GM23338 (cell line): ENCODE measurements at regions not wholly inside any gene's neighbourhood (a gene's known extent, or its start where the extent isn't known, plus 50 kb on each side); places are given as distances from the start of the nearest gene placed in this dataset.

ENCODE experiments used
- ATAC-seq: fragments of 200-7000 bp; cut with Tn5 transposase; 3 replicates; pipeline ENCODE4 v1.9.1; 2020
- DNase-seq: peaks from one replicate; pipeline ENCODE4 v3.0.0-alpha.2; 2015; ENCODE audit warnings: low spot score
- H2AFZ ChIP-seq: fragments of 200-600 bp; sonication (generic); 2 replicates; pipeline ENCODE4 v1.8.0; 2016; ENCODE audit warnings: antibody characterized with exemption, mild to moderate bottlenecking, moderate library complexity
- H3F3A ChIP-seq: fragments of 200-600 bp; sonication (generic); replicated peaks from 2 replicates; pipeline ENCODE4 v1.8.0; 2017; ENCODE audit warnings: antibody characterized with exemption, mixed run types, low read depth
- H3K27ac ChIP-seq: fragments of 200-600 bp; sonication (generic); 2 replicates; pipeline ENCODE4 v1.6.1; 2016; ENCODE audit warnings: low read depth
- H3K27me3 ChIP-seq: fragments of 200-600 bp; sonication (generic); 2 replicates; pipeline ENCODE4 v1.8.0; 2016; ENCODE audit warnings: mild to moderate bottlenecking, mixed run types, moderate library complexity; ENCODE audit not compliant: insufficient read depth
- H3K36me3 ChIP-seq: fragments of 200-600 bp; sonication (generic); 2 replicates; pipeline ENCODE4 v1.8.0; 2016; ENCODE audit warnings: mild to moderate bottlenecking; ENCODE audit not compliant: insufficient read depth
- H3K4me1 ChIP-seq: fragments of 200-600 bp; sonication (generic); 2 replicates; pipeline ENCODE4 v1.8.0; 2016; ENCODE audit warnings: mild to moderate bottlenecking, moderate library complexity; ENCODE audit not compliant: insufficient read depth
- H3K4me2 ChIP-seq: fragments of 200-600 bp; sonication (generic); 2 replicates; pipeline ENCODE4 v1.7.1; 2017; ENCODE audit warnings: mixed run types
- H3K4me3 ChIP-seq: fragments of 200-600 bp; sonication (generic); 2 replicates; pipeline ENCODE4 v1.6.1; 2016; ENCODE audit warnings: mixed run types
- H3K79me2 ChIP-seq: fragments of 200-600 bp; sonication (generic); replicated peaks from 2 replicates; pipeline ENCODE4 v1.8.0; 2017; ENCODE audit warnings: mild to moderate bottlenecking; ENCODE audit not compliant: insufficient read depth
- H3K9me2 ChIP-seq: fragments of 200-600 bp; sonication (generic); 2 replicates; pipeline ENCODE4 v1.8.0; 2017; ENCODE audit not compliant: insufficient read depth
- H4K20me1 ChIP-seq: fragments of 200-600 bp; sonication (generic); replicated peaks from 2 replicates; pipeline ENCODE4 v1.8.0; 2017; ENCODE audit warnings: mild to moderate bottlenecking; ENCODE audit not compliant: insufficient read depth
- H3K27ac Mint-ChIP-seq: 2 replicates; pipeline ENCODE4 v1.8.0; 2020; ENCODE audit warnings: inconsistent platforms, mild to moderate bottlenecking, moderate library complexity, mixed read lengths
- H3K27me3 Mint-ChIP-seq: 3 replicates; pipeline ENCODE4 v1.8.0; 2022; ENCODE audit warnings: low read depth, mild to moderate bottlenecking, moderate library complexity, mixed read lengths, inconsistent platforms; ENCODE audit not compliant: insufficient read depth, poor library complexity
- H3K36me3 Mint-ChIP-seq: 3 replicates; pipeline ENCODE4 v1.8.0; 2021; ENCODE audit warnings: low read depth, mild to moderate bottlenecking, inconsistent platforms, moderate library complexity, mixed read lengths
- H3K4me1 Mint-ChIP-seq: 3 replicates; pipeline ENCODE4 v1.8.0; 2020; ENCODE audit warnings: mild to moderate bottlenecking, inconsistent platforms, mixed read lengths
- H3K4me3 Mint-ChIP-seq: 3 replicates; pipeline ENCODE4 v1.8.0; 2021; ENCODE audit warnings: moderate library complexity, mild to moderate bottlenecking, inconsistent platforms, mixed read lengths
- H3K9me3 Mint-ChIP-seq: 3 replicates; pipeline ENCODE4 v1.8.0; 2020; ENCODE audit warnings: moderate library complexity, mild to moderate bottlenecking, inconsistent platforms, mixed read lengths
- CREB1 ChIP-seq: fragments of 250-450 bp; sonication (Bioruptor Pico); IDR thresholded peaks from 2 replicates; pipeline ENCODE4 v1.5.0; 2020; ENCODE audit warnings: low read depth, mild to moderate bottlenecking, moderate library complexity
- EZH2 ChIP-seq: fragments of 200-600 bp; sonication (generic); IDR thresholded peaks from one replicate; pipeline ENCODE4 v1.8.0; 2017; ENCODE audit warnings: antibody characterized with exemption, mild to moderate bottlenecking, low read depth; ENCODE audit not compliant: unreplicated experiment
- EZH2phosphoT487 ChIP-seq: fragments of 200-600 bp; sonication (generic); IDR thresholded peaks from one replicate; pipeline ENCODE4 v1.8.1; 2018; ENCODE audit warnings: antibody characterized with exemption; ENCODE audit not compliant: unreplicated experiment
- JUNB ChIP-seq: IDR thresholded peaks from one replicate; pipeline ENCODE4 v1.6.1; 2016; ENCODE audit warnings: antibody characterized with exemption; ENCODE audit not compliant: unreplicated experiment
- NANOG ChIP-seq: IDR thresholded peaks from 2 replicates; pipeline ENCODE4 v1.6.1; 2016; ENCODE audit warnings: antibody characterized with exemption, borderline replicate concordance
- POLR2AphosphoS5 ChIP-seq: IDR thresholded peaks from 2 replicates; pipeline ENCODE4 v1.6.1; 2016; ENCODE audit warnings: antibody characterized with exemption, low read depth
- ZNF114 ChIP-seq: fragments of 250-450 bp; sonication (Bioruptor Pico); IDR thresholded peaks from 2 replicates; pipeline ENCODE4 v1.5.0; 2020; ENCODE audit warnings: mild to moderate bottlenecking, moderate library complexity
- ZNF331 ChIP-seq: fragments of 250-450 bp; sonication (Bioruptor Pico); IDR thresholded peaks from 2 replicates; pipeline ENCODE4 v1.5.0; 2020; ENCODE audit warnings: low read depth, mild to moderate bottlenecking, moderate library complexity
- TF ChIP-seq, protein P1 (sequence below): IDR thresholded peaks from one replicate; pipeline ENCODE4 v1.6.1; 2018; ENCODE audit warnings: antibody characterized with exemption; ENCODE audit not compliant: unreplicated experiment
- TF ChIP-seq, protein P2 (sequence below), 2 experiments: fragments of 200-600 bp in 1 of 2; sonication (generic) in 1 of 2; conservative IDR thresholded peaks; 2 replicates each; pipeline versions ENCODE4 v1.5.1 to v1.6.1; 2016 to 2017; ENCODE audit warnings: antibody characterized with exemption in 2 of 2, low read depth in 2 of 2, mild to moderate bottlenecking in 2 of 2, moderate library complexity in 1 of 2
- TF ChIP-seq, protein P3 (sequence below): fragments of 250-450 bp; sonication (Bioruptor Pico); IDR thresholded peaks from 2 replicates; pipeline ENCODE4 v1.5.0; 2020; ENCODE audit warnings: mild to moderate bottlenecking, moderate library complexity

DNA sequence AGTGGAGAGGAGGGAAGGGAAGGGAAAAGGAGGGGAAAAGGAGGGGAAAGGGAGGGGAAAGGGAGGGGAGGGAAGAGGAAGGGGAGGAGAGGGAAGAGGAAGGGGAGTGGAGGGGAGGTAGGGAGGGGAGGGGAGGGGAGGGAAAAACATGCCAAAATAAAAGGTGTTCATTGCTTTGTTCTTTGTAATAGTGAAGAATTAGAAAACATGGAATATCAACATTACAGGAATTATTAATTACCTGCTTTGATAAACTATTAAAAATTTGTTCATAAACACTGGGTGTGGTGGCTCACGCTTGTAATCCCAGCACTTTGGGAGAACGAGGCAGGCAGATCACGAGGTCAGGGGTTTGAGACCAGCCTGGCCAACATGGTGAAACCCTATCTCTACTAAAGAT is 579.2 kb downstream of the MED13L start:
- DNase-seq: no peak
- no peak overlapping the region for H3K4me3 ChIP-seq
- H3K4me2 ChIP-seq: no peak overlapping the region
- Mint-ChIP-seq H3K27me3 (no peaks in the 10 kb centered on the region), H3K4me1 (no peaks in the 10 kb centered on the region; the same call in 2 of the 3 replicates), H3K36me3 (no peaks in the 10 kb centered on the region), H3K9me3 (no peaks in the 10 kb centered on the region), H3K4me3 (no peak overlapping the region), H3K27ac (no peak overlapping the region)
- TF ChIP-seq JUNB (no peak), EZH2 (no peak), EZH2phosphoT487 (no peak), ZNF331 (CRISPR knock-in tag) (no peak), ZNF114 (CRISPR knock-in tag) (no peak), NANOG (no peak), POLR2AphosphoS5 (no peak), CREB1 (CRISPR knock-in tag) (no peak)
- TF ChIP-seq, protein P1, sequence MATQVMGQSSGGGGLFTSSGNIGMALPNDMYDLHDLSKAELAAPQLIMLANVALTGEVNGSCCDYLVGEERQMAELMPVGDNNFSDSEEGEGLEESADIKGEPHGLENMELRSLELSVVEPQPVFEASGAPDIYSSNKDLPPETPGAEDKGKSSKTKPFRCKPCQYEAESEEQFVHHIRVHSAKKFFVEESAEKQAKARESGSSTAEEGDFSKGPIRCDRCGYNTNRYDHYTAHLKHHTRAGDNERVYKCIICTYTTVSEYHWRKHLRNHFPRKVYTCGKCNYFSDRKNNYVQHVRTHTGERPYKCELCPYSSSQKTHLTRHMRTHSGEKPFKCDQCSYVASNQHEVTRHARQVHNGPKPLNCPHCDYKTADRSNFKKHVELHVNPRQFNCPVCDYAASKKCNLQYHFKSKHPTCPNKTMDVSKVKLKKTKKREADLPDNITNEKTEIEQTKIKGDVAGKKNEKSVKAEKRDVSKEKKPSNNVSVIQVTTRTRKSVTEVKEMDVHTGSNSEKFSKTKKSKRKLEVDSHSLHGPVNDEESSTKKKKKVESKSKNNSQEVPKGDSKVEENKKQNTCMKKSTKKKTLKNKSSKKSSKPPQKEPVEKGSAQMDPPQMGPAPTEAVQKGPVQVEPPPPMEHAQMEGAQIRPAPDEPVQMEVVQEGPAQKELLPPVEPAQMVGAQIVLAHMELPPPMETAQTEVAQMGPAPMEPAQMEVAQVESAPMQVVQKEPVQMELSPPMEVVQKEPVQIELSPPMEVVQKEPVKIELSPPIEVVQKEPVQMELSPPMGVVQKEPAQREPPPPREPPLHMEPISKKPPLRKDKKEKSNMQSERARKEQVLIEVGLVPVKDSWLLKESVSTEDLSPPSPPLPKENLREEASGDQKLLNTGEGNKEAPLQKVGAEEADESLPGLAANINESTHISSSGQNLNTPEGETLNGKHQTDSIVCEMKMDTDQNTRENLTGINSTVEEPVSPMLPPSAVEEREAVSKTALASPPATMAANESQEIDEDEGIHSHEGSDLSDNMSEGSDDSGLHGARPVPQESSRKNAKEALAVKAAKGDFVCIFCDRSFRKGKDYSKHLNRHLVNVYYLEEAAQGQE: no peak
- TF ChIP-seq, protein P2, sequence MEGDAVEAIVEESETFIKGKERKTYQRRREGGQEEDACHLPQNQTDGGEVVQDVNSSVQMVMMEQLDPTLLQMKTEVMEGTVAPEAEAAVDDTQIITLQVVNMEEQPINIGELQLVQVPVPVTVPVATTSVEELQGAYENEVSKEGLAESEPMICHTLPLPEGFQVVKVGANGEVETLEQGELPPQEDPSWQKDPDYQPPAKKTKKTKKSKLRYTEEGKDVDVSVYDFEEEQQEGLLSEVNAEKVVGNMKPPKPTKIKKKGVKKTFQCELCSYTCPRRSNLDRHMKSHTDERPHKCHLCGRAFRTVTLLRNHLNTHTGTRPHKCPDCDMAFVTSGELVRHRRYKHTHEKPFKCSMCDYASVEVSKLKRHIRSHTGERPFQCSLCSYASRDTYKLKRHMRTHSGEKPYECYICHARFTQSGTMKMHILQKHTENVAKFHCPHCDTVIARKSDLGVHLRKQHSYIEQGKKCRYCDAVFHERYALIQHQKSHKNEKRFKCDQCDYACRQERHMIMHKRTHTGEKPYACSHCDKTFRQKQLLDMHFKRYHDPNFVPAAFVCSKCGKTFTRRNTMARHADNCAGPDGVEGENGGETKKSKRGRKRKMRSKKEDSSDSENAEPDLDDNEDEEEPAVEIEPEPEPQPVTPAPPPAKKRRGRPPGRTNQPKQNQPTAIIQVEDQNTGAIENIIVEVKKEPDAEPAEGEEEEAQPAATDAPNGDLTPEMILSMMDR (conservative IDR thresholded peaks at IDR 0.05; ENCODE audit: low read depth in 2 of 2): no peak
- TF ChIP-seq, protein P3, sequence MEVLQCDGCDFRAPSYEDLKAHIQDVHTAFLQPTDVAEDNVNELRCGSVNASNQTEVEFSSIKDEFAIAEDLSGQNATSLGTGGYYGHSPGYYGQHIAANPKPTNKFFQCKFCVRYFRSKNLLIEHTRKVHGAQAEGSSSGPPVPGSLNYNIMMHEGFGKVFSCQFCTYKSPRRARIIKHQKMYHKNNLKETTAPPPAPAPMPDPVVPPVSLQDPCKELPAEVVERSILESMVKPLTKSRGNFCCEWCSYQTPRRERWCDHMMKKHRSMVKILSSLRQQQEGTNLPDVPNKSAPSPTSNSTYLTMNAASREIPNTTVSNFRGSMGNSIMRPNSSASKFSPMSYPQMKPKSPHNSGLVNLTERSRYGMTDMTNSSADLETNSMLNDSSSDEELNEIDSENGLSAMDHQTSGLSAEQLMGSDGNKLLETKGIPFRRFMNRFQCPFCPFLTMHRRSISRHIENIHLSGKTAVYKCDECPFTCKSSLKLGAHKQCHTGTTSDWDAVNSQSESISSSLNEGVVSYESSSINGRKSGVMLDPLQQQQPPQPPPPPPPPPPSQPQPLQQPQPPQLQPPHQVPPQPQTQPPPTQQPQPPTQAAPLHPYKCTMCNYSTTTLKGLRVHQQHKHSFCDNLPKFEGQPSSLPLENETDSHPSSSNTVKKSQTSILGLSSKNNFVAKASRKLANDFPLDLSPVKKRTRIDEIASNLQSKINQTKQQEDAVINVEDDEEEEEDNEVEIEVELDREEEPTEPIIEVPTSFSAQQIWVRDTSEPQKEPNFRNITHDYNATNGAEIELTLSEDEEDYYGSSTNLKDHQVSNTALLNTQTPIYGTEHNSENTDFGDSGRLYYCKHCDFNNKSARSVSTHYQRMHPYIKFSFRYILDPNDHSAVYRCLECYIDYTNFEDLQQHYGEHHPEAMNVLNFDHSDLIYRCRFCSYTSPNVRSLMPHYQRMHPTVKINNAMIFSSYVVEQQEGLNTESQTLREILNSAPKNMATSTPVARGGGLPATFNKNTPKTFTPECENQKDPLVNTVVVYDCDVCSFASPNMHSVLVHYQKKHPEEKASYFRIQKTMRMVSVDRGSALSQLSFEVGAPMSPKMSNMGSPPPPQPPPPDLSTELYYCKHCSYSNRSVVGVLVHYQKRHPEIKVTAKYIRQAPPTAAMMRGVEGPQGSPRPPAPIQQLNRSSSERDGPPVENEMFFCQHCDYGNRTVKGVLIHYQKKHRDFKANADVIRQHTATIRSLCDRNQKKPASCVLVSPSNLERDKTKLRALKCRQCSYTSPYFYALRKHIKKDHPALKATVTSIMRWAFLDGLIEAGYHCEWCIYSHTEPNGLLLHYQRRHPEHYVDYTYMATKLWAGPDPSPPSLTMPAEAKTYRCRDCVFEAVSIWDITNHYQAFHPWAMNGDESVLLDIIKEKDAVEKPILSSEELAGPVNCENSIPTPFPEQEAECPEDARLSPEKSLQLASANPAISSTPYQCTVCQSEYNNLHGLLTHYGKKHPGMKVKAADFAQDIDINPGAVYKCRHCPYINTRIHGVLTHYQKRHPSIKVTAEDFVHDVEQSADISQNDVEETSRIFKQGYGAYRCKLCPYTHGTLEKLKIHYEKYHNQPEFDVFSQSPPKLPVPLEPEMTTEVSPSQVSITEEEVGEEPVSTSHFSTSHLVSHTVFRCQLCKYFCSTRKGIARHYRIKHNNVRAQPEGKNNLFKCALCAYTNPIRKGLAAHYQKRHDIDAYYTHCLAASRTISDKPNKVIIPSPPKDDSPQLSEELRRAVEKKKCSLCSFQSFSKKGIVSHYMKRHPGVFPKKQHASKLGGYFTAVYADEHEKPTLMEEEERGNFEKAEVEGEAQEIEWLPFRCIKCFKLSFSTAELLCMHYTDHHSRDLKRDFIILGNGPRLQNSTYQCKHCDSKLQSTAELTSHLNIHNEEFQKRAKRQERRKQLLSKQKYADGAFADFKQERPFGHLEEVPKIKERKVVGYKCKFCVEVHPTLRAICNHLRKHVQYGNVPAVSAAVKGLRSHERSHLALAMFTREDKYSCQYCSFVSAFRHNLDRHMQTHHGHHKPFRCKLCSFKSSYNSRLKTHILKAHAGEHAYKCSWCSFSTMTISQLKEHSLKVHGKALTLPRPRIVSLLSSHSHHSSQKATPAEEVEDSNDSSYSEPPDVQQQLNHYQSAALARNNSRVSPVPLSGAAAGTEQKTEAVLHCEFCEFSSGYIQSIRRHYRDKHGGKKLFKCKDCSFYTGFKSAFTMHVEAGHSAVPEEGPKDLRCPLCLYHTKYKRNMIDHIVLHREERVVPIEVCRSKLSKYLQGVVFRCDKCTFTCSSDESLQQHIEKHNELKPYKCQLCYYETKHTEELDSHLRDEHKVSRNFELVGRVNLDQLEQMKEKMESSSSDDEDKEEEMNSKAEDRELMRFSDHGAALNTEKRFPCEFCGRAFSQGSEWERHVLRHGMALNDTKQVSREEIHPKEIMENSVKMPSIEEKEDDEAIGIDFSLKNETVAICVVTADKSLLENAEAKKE (CRISPR knock-in tag): no peak
- H3F3A ChIP-seq: no peaks in the 10 kb centered on the region
- H3K79me2 ChIP-seq: no peaks in the 10 kb centered on the region
- H2AFZ ChIP-seq: no peak overlapping the region
- H3K27ac ChIP-seq: no peak overlapping the region
- H3K9me2 ChIP-seq: no peaks in the 10 kb centered on the region
- ATAC-seq: no peak
- no peaks in the 10 kb centered on the region for H4K20me1 ChIP-seq
- H3K4me1 ChIP-seq: no peaks in the 10 kb centered on the region
- no peaks in the 10 kb centered on the region for H3K27me3 ChIP-seq
- no peaks in the 10 kb centered on the region for H3K36me3 ChIP-seq
